ENCODE measurements at regions not wholly inside any gene's neighbourhood (a gene's known extent, or its start where the extent isn't known, plus 50 kb on each side); places are given as distances from the start of the nearest gene placed in this dataset.

DNA sequence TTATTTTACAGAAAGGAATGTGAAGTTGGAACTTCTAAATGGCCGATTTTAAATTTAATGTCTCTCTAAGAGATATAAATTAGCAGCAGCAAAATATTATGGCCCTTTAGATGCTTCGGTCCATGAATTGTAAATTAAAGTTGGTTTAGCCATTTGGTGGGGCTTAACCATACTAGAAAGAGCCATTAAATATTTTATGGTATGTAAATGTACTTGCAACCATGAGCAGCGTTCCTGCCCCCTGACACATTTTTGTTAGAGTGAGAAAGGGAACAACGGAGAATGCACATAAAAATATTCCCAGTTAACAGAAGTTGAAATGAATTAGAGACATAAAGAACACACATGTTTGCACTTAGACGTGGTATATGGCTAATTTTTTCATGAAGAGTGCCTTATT is 237.9 kb downstream of the MYLK4 start:
- no peaks in the 10 kb centered on the region for H3K9me3 ChIP-seq (ENCODE audit: insufficient read depth, low read depth, low read length)
- no peak overlapping the region for H4K8ac ChIP-seq (ENCODE audit: low read depth, low read length)
- no peaks in the 10 kb centered on the region for H3K79me1 ChIP-seq (ENCODE audit: low read length)
- H4K91ac ChIP-seq (ENCODE audit: low read depth, low read length): no peak overlapping the region
- no peak overlapping the region for H2AK5ac ChIP-seq (ENCODE audit: low read length)
- H3K36me3 ChIP-seq (ENCODE audit: control insufficient read depth in 1 of 2, insufficient read depth in 2 of 2, low read length in 2 of 2): no peaks in the 10 kb centered on the region
- no peak overlapping the region for H2AFZ ChIP-seq (ENCODE audit: insufficient read depth, low read length, poor library complexity)
- no peaks in the 10 kb centered on the region for H3K27me3 ChIP-seq (ENCODE audit: insufficient read depth, low read length)
- H3K27ac ChIP-seq (ENCODE audit: low read depth, low read length): no peak overlapping the region
- DNase-seq: no peak
- H3K18ac ChIP-seq (ENCODE audit: low read length): no peak overlapping the region
- no peaks in the 10 kb centered on the region for H3K79me2 ChIP-seq (ENCODE audit: control insufficient read depth, insufficient read depth, low read length, poor library complexity)
- H2BK5ac ChIP-seq (ENCODE audit: low read depth, low read length, poor library complexity): no peak overlapping the region
- no peak overlapping the region for H4K12ac ChIP-seq (ENCODE audit: low read depth, low read length)
- H3K4me3 ChIP-seq (ENCODE audit: low read depth, low read length): no peak overlapping the region
- no peak overlapping the region for H3K9ac ChIP-seq (ENCODE audit: low read length)
- no peak overlapping the region for H3K4ac ChIP-seq (ENCODE audit: low read depth, low read length)
- H2BK120ac ChIP-seq (ENCODE audit: insufficient read depth, low read length, poor library complexity): no peak overlapping the region
- H2BK12ac ChIP-seq (ENCODE audit: low read length): no peak overlapping the region
- H3K14ac ChIP-seq (ENCODE audit: low read length): no peak overlapping the region
- no peak overlapping the region for H3K4me2 ChIP-seq (ENCODE audit: low read length)
- H3K4me1 ChIP-seq (ENCODE audit: control insufficient read depth in 1 of 2, insufficient read depth in 2 of 2, low read length in 2 of 2): no peaks in the 10 kb centered on the region
- no peak overlapping the region for H3K23ac ChIP-seq (ENCODE audit: low read length)
- no CpG with 5 or more reads among the region's 5 CpGs for WGBS (ENCODE audit: extremely low coverage, insufficient coverage, insufficient read length)

DNA sequence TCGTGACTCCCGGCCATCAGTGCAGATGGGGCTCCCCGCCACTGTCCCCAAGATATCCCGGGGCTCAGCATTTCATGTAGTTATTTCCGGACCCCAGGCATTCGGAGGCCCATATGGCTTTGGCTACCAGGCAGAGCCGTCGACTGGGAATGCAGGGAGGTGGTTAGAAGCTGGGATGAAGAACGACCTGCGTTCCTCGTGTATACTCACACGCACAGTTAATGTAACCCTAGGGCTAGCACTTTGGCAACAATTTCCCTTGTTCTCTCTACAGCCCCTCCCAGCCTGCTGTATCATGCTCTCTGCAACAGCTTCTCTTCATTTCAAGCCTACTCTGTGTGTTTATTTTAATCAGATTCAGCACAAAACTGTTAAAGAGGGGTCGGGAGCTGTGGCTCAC is 240.4 kb downstream of the MYLK4 start:
- Histone ChIP-seq H4K8ac (ENCODE audit: low read depth, low read length) (no peak overlapping the region), H3K4me1 (ENCODE audit: control insufficient read depth in 1 of 2, insufficient read depth in 2 of 2, low read length in 2 of 2) (no peaks in the 10 kb centered on the region), H3K9ac (ENCODE audit: low read length) (no peak overlapping the region), H3K27ac (ENCODE audit: low read depth, low read length) (no peak overlapping the region), H3K36me3 (ENCODE audit: control insufficient read depth in 1 of 2, insufficient read depth in 2 of 2, low read length in 2 of 2) (no peaks in the 10 kb centered on the region), H2BK120ac (ENCODE audit: insufficient read depth, low read length, poor library complexity) (no peak overlapping the region), H3K4me3 (ENCODE audit: low read depth, low read length) (no peak overlapping the region), H3K27me3 (ENCODE audit: insufficient read depth, low read length) (no peaks in the 10 kb centered on the region), H2AFZ (ENCODE audit: insufficient read depth, low read length, poor library complexity) (no peak overlapping the region), H2BK5ac (ENCODE audit: low read depth, low read length, poor library complexity) (no peak overlapping the region), H4K12ac (ENCODE audit: low read depth, low read length) (no peak overlapping the region), H3K9me3 (ENCODE audit: insufficient read depth, low read depth, low read length) (no peaks in the 10 kb centered on the region), H2BK12ac (ENCODE audit: low read length) (no peak overlapping the region), H3K79me2 (ENCODE audit: control insufficient read depth, insufficient read depth, low read length, poor library complexity) (no peaks in the 10 kb centered on the region), H3K79me1 (ENCODE audit: low read length) (no peaks in the 10 kb centered on the region), H3K14ac (ENCODE audit: low read length) (no peak overlapping the region), H3K4ac (ENCODE audit: low read depth, low read length) (no peak overlapping the region), H3K4me2 (ENCODE audit: low read length) (no peak overlapping the region), H3K18ac (ENCODE audit: low read length) (no peak overlapping the region), H4K91ac (ENCODE audit: low read depth, low read length) (no peak overlapping the region), H2AK5ac (ENCODE audit: low read length) (no peak overlapping the region), H3K23ac (ENCODE audit: low read length) (no peak overlapping the region)
- no peak for DNase-seq
- no CpG with 5 or more reads among the region's 13 CpGs for WGBS (ENCODE audit: extremely low coverage, insufficient coverage, insufficient read length)

DNA sequence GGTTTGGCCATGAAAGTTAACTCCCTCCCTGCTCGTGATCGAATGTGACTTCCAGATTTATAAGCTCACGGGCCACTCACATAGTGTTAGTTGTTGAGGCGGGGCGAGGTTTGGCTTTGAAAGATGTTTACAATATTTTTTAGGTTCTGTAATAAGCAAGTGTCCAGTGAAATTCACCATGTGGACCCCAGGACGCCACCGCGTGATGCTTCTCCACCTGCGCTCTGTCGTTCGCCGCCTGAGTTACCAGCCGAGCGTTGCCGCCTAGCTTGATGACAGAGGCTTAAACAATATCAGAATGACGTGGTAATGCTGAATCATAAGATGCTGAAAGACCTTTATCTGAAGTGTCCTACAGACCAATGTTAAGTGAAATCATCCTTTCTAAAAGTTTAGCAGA is 241.0 kb downstream of the MYLK4 start:
- Histone ChIP-seq H3K36me3 (ENCODE audit: control insufficient read depth in 1 of 2, insufficient read depth in 2 of 2, low read length in 2 of 2) (no peaks in the 10 kb centered on the region), H3K23ac (ENCODE audit: low read length) (no peak overlapping the region), H3K4me3 (ENCODE audit: low read depth, low read length) (no peak overlapping the region), H3K79me1 (ENCODE audit: low read length) (no peaks in the 10 kb centered on the region), H3K27me3 (ENCODE audit: insufficient read depth, low read length) (no peaks in the 10 kb centered on the region), H3K4ac (ENCODE audit: low read depth, low read length) (no peak overlapping the region), H2BK120ac (ENCODE audit: insufficient read depth, low read length, poor library complexity) (no peak overlapping the region), H2BK5ac (ENCODE audit: low read depth, low read length, poor library complexity) (no peak overlapping the region), H4K91ac (ENCODE audit: low read depth, low read length) (no peak overlapping the region), H3K4me1 (ENCODE audit: control insufficient read depth in 1 of 2, insufficient read depth in 2 of 2, low read length in 2 of 2) (no peaks in the 10 kb centered on the region), H2AK5ac (ENCODE audit: low read length) (no peak overlapping the region), H3K18ac (ENCODE audit: low read length) (no peak overlapping the region), H3K27ac (ENCODE audit: low read depth, low read length) (no peak overlapping the region), H2BK12ac (ENCODE audit: low read length) (no peak overlapping the region), H2AFZ (ENCODE audit: insufficient read depth, low read length, poor library complexity) (no peak overlapping the region), H4K8ac (ENCODE audit: low read depth, low read length) (no peak overlapping the region), H3K9ac (ENCODE audit: low read length) (no peak overlapping the region), H4K12ac (ENCODE audit: low read depth, low read length) (no peak overlapping the region), H3K14ac (ENCODE audit: low read length) (no peak overlapping the region), H3K9me3 (ENCODE audit: insufficient read depth, low read depth, low read length) (no peaks in the 10 kb centered on the region), H3K79me2 (ENCODE audit: control insufficient read depth, insufficient read depth, low read length, poor library complexity) (no peaks in the 10 kb centered on the region), H3K4me2 (ENCODE audit: low read length) (no peak overlapping the region)
- DNase-seq: no peak
- WGBS (ENCODE audit: extremely low coverage, insufficient coverage, insufficient read length): no CpG with 5 or more reads among the region's 16 CpGs

DNA sequence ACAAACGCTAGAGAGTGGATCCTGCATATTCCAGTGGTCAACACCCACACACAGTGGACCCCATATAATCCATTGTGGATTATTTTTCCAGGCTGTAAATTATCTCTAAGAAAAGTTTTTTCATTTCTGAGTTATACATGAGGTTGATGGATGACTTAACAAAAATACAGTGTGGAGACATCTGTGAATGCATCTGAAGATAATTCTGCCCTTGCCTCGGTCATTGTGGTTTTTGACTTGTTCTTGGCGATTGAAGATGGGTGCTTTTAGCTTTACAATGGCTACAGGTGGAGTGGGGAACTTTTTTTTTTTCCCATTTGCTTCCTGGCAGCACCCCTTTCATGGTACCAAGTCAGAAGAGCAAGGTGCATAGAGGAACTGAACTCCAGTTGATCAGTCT is 242.7 kb downstream of the MYLK4 start:
- Histone ChIP-seq H4K8ac (ENCODE audit: low read depth, low read length) (no peak overlapping the region), H3K4me1 (ENCODE audit: control insufficient read depth in 1 of 2, insufficient read depth in 2 of 2, low read length in 2 of 2) (peaks cover 0 to 3% of the 10 kb centered on the region in 2 experiments), H3K18ac (ENCODE audit: low read length) (no peak overlapping the region), H3K23ac (ENCODE audit: low read length) (no peak overlapping the region), H2BK120ac (ENCODE audit: insufficient read depth, low read length, poor library complexity) (no peak overlapping the region), H2AK5ac (ENCODE audit: low read length) (no peak overlapping the region), H3K79me2 (ENCODE audit: control insufficient read depth, insufficient read depth, low read length, poor library complexity) (no peaks in the 10 kb centered on the region), H2AFZ (ENCODE audit: insufficient read depth, low read length, poor library complexity) (no peak overlapping the region), H3K4me2 (ENCODE audit: low read length) (no peak overlapping the region), H3K79me1 (ENCODE audit: low read length) (no peaks in the 10 kb centered on the region), H3K9ac (ENCODE audit: low read length) (no peak overlapping the region), H3K9me3 (ENCODE audit: insufficient read depth, low read depth, low read length) (no peaks in the 10 kb centered on the region), H2BK12ac (ENCODE audit: low read length) (no peak overlapping the region), H3K4me3 (ENCODE audit: low read depth, low read length) (no peak overlapping the region), H3K14ac (ENCODE audit: low read length) (no peak overlapping the region), H3K4ac (ENCODE audit: low read depth, low read length) (no peak overlapping the region), H4K12ac (ENCODE audit: low read depth, low read length) (no peak overlapping the region), H3K27ac (ENCODE audit: low read depth, low read length) (no peak overlapping the region), H3K36me3 (ENCODE audit: control insufficient read depth in 1 of 2, insufficient read depth in 2 of 2, low read length in 2 of 2) (no peaks in the 10 kb centered on the region), H2BK5ac (ENCODE audit: low read depth, low read length, poor library complexity) (no peak overlapping the region), H4K91ac (ENCODE audit: low read depth, low read length) (no peak overlapping the region), H3K27me3 (ENCODE audit: insufficient read depth, low read length) (no peaks in the 10 kb centered on the region)
- no peak for DNase-seq
- WGBS (ENCODE audit: extremely low coverage, insufficient coverage, insufficient read length): no CpG with 5 or more reads among the region's 3 CpGs
